ENCODE measurements at regions not wholly inside any gene's neighbourhood (a gene's known extent, or its start where the extent isn't known, plus 50 kb on each side); places are given as distances from the start of the nearest gene placed in this dataset.
"Not testable (repeated sequence)": the region's sequence is repeated elsewhere in the genome, so short reads cannot be mapped to it uniquely, and the experiment has no call there.

GRCh38 chrX:142655507-142655906 is 370.2 kb upstream of the SPANXN4 start:
- DNase-seq, result no peak
- Histone ChIP-seq H3K36me3 (ENCODE audit: control insufficient read depth in 2 of 3, insufficient read depth in 3 of 3, low read length in 3 of 3) (no peaks in the 10 kb centered on the region), H3K9me3 (ENCODE audit: control insufficient read depth in 2 of 3, insufficient read depth in 1 of 3, low read length in 3 of 3) (no peaks in the 10 kb centered on the region), H3K9ac (ENCODE audit: low read length in 3 of 3) (no peak overlapping the region), H3K27ac (ENCODE audit: low read depth in 2 of 2, low read length in 2 of 2) (no peak overlapping the region), H3K4me1 (ENCODE audit: control insufficient read depth in 2 of 3, insufficient read depth in 2 of 3, low read depth in 1 of 3, low read length in 3 of 3) (no peaks in the 10 kb centered on the region), H3K27me3 (ENCODE audit: control insufficient read depth, insufficient read depth, low read length) (no peaks in the 10 kb centered on the region), H3K4me3 (ENCODE audit: low read length in 3 of 3) (no peak overlapping the region)
- no peak for FAIRE-seq
- no peak for TF ChIP-seq CTCF (IDR thresholded peaks at IDR 0.05; ENCODE audit: borderline replicate concordance, extremely low read depth, insufficient read depth)
- intact Hi-C loops (cut with DNase I), result no loop called here

GRCh38 chrX:142637206-142637605 is 388.5 kb upstream of the SPANXN4 start:
- Histone ChIP-seq H3K27me3 (ENCODE audit: control insufficient read depth, insufficient read depth, low read length) (no peaks in the 10 kb centered on the region), H3K27ac (ENCODE audit: low read depth in 2 of 2, low read length in 2 of 2) (no peak overlapping the region), H3K9me3 (ENCODE audit: control insufficient read depth in 2 of 3, insufficient read depth in 1 of 3, low read length in 3 of 3) (no peaks in the 10 kb centered on the region), H3K9ac (ENCODE audit: low read length in 3 of 3) (no peak overlapping the region), H3K4me1 (ENCODE audit: control insufficient read depth in 2 of 3, insufficient read depth in 2 of 3, low read depth in 1 of 3, low read length in 3 of 3) (no peaks in the 10 kb centered on the region), H3K36me3 (ENCODE audit: control insufficient read depth in 2 of 3, insufficient read depth in 3 of 3, low read length in 3 of 3) (no peaks in the 10 kb centered on the region), H3K4me3 (ENCODE audit: low read length in 3 of 3) (no peak overlapping the region)
- no peak for FAIRE-seq
- intact Hi-C loops (cut with DNase I), result no loop called here
- no peak for DNase-seq
- TF ChIP-seq CTCF (IDR thresholded peaks at IDR 0.05; ENCODE audit: borderline replicate concordance, extremely low read depth, insufficient read depth), result no peak

- intact Hi-C loops (cut with DNase I), result no loop called here
- Histone ChIP-seq H3K9me3 (ENCODE audit: control insufficient read depth in 2 of 3, insufficient read depth in 1 of 3, low read length in 3 of 3) (no peaks in the 10 kb centered on the region), H3K36me3 (ENCODE audit: control insufficient read depth in 2 of 3, insufficient read depth in 3 of 3, low read length in 3 of 3) (no peaks in the 10 kb centered on the region), H3K9ac (ENCODE audit: low read length in 3 of 3) (no peak overlapping the region), H3K27ac (ENCODE audit: low read depth in 2 of 2, low read length in 2 of 2) (no peak overlapping the region), H3K27me3 (ENCODE audit: control insufficient read depth, insufficient read depth, low read length) (no peaks in the 10 kb centered on the region), H3K4me1 (ENCODE audit: control insufficient read depth in 2 of 3, insufficient read depth in 2 of 3, low read depth in 1 of 3, low read length in 3 of 3) (no peaks in the 10 kb centered on the region), H3K4me3 (ENCODE audit: low read length in 3 of 3) (no peak overlapping the region)
- no peak for TF ChIP-seq CTCF (IDR thresholded peaks at IDR 0.05; ENCODE audit: borderline replicate concordance, extremely low read depth, insufficient read depth)
- DNase-seq (no peak), FAIRE-seq (no peak)
Observed at GRCh38 chrX:142616636-142617035, 409.1 kb upstream of the SPANXN4 start.

- DNase-seq, result no peak
- no peak for TF ChIP-seq CTCF (IDR thresholded peaks at IDR 0.05; ENCODE audit: borderline replicate concordance, extremely low read depth, insufficient read depth)
- H3K27ac ChIP-seq (ENCODE audit: low read depth in 2 of 2, low read length in 2 of 2), result no peak overlapping the region
- H3K36me3 ChIP-seq (ENCODE audit: control insufficient read depth in 2 of 3, insufficient read depth in 3 of 3, low read length in 3 of 3), result no peaks in the 10 kb centered on the region
- no peaks in the 10 kb centered on the region for H3K27me3 ChIP-seq (ENCODE audit: control insufficient read depth, insufficient read depth, low read length)
- H3K4me3 ChIP-seq (ENCODE audit: low read length in 3 of 3), result no peak overlapping the region
- intact Hi-C loops (cut with DNase I), result no loop called here
- no peak for FAIRE-seq
- no peak overlapping the region for H3K9ac ChIP-seq (ENCODE audit: low read length in 3 of 3)
- no peaks in the 10 kb centered on the region for H3K9me3 ChIP-seq (ENCODE audit: control insufficient read depth in 2 of 3, insufficient read depth in 1 of 3, low read length in 3 of 3)
- H3K4me1 ChIP-seq (ENCODE audit: control insufficient read depth in 2 of 3, insufficient read depth in 2 of 3, low read depth in 1 of 3, low read length in 3 of 3), result no peaks in the 10 kb centered on the region
Observed at GRCh38 chrX:142613403-142613802, 408.3 kb upstream of the MAGEC2 start.

- intact Hi-C loops (cut with DNase I); DNase-seq; H3K9me3 ChIP-seq (ENCODE audit: control insufficient read depth in 2 of 3, insufficient read depth in 1 of 3, low read length in 3 of 3); H3K4me1 ChIP-seq (ENCODE audit: control insufficient read depth in 2 of 3, insufficient read depth in 2 of 3, low read depth in 1 of 3, low read length in 3 of 3); H3K4me3 ChIP-seq (ENCODE audit: low read length in 3 of 3); H3K36me3 ChIP-seq (ENCODE audit: control insufficient read depth in 2 of 3, insufficient read depth in 3 of 3, low read length in 3 of 3); H3K9ac ChIP-seq (ENCODE audit: low read length in 3 of 3); FAIRE-seq; H3K27ac ChIP-seq (ENCODE audit: low read depth in 2 of 2, low read length in 2 of 2); H3K27me3 ChIP-seq (ENCODE audit: control insufficient read depth, insufficient read depth, low read length): not testable (repeated sequence)
Observed at GRCh38 chrX:142606629-142607028, 401.5 kb upstream of the MAGEC2 start.

Data from kidney (tissue), 13 donors.